NCI-H1092 treated with DMSO at 0.1 percent for 48 hours (cell line): ENCODE measurements at regions not wholly inside any gene's neighbourhood (a gene's known extent, or its start where the extent isn't known, plus 50 kb on each side); places are given as distances from the start of the nearest gene placed in this dataset.

ENCODE experiments used
- DNase-seq: peaks from one replicate; lab custom pipeline; 2025; lab: John Stamatoyannopoulos, UW

- DNase-seq, result no peak
Observed at GRCh38 chr2:205937211-205937610, 148.8 kb downstream of the INO80D start.

GRCh38 chr2:205936446-205936845, 149.5 kb downstream of the INO80D start:
- no peak for DNase-seq

GRCh38 chr2:205934443-205934842, 151.5 kb downstream of the INO80D start:
- DNase-seq, result no peak

- no peak for DNase-seq
Observed at GRCh38 chr2:205932861-205933260, 153.1 kb downstream of the INO80D start.

GRCh38 chr2:205931388-205931787, 154.6 kb downstream of the INO80D start:
- DNase-seq, result no peak

- no peak for DNase-seq
Observed at GRCh38 chr2:205930209-205930608, 155.8 kb downstream of the INO80D start.

GRCh38 chr2:205929246-205929942, 156.6 kb downstream of the INO80D start:
- no peak for DNase-seq

GRCh38 chr2:205925373-205926337, 160.3 kb downstream of the INO80D start:
- DNase-seq, result peak; percentile 45

GRCh38 chr2:205924676-205925075, 161.3 kb downstream of the INO80D start:
- no peak for DNase-seq

- peak; percentile 31 for DNase-seq
Observed at GRCh38 chr2:205915130-205915524, 170.8 kb downstream of the INO80D start.

- peak; percentile 65 for DNase-seq
Observed at GRCh38 chr2:205914213-205915129, 171.5 kb downstream of the INO80D start.

GRCh38 chr2:205913668-205914067, 172.3 kb downstream of the INO80D start:
- DNase-seq, result no peak

- no peak for DNase-seq
Observed at GRCh38 chr2:205911306-205911705, 174.7 kb downstream of the INO80D start.

- DNase-seq, result no peak
Observed at GRCh38 chr2:205909184-205909572, 176.8 kb downstream of the INO80D start.

GRCh38 chr2:205908212-205909183, 177.5 kb downstream of the INO80D start:
- no peak for DNase-seq

GRCh38 chr2:205906419-205906818, 179.6 kb downstream of the INO80D start:
- no peak for DNase-seq

- DNase-seq, result no peak
Observed at GRCh38 chr2:205905576-205905975, 180.4 kb downstream of the INO80D start.

- DNase-seq, result no peak
Observed at GRCh38 chr2:205904873-205905272, 181.1 kb downstream of the INO80D start.

GRCh38 chr2:205903549-205904129, 182.3 kb downstream of the INO80D start:
- no peak for DNase-seq

GRCh38 chr2:205902900-205903237, 183.1 kb downstream of the INO80D start:
- no peak for DNase-seq
